ENCODE measurements at regions not wholly inside any gene's neighbourhood (a gene's known extent, or its start where the extent isn't known, plus 50 kb on each side); places are given as distances from the start of the nearest gene placed in this dataset.

GRCh38 chr9:106143781-106144180, 449.4 kb downstream of the TMEM38B start:
- TF ChIP-seq POLR2A (IDR thresholded peaks at IDR 0.05) = no peak
- TF ChIP-seq CTCF (IDR thresholded peaks at IDR 0.05) = no peak
- TF ChIP-seq EP300 (IDR thresholded peaks at IDR 0.05) = no peak
- no peak for TF ChIP-seq POLR2AphosphoS5 (IDR thresholded peaks at IDR 0.05)
